ENCODE measurements at regions not wholly inside any gene's neighbourhood (a gene's known extent, or its start where the extent isn't known, plus 50 kb on each side); places are given as distances from the start of the nearest gene placed in this dataset.

DNA sequence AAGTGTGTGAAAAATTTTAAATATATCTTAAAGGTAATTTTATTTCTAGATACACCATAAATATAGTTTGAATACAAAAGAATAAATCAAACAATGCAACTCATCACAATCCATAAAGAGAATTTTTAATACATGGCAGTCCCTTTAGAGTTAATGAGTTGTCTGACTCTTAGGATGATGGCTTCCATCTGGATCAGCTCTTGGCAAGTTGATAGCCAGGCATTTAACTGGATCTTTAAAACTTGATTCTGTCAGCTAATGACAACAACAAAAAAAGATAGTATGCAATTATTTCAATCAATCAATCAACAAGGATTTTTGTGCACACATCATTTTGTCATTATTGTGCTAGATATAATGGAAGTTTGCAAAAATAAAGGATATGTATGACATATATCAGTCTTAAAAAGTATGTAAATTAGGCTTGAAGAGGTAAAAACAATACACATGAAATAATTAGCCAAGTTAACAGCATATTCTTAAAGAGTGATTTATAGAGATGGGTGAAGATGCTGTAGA is 174.9 kb upstream of the PCDH18 start:
- TF ChIP-seq POLR2A (IDR thresholded peaks at IDR 0.05; ENCODE audit: low read depth, low read length) (no peak), RFX5 (IDR thresholded peaks at IDR 0.05; ENCODE audit: low read depth, low read length) (no peak), CHD1 (IDR thresholded peaks at IDR 0.05; ENCODE audit: low read depth, low read length) (no peak), SMC3 (IDR thresholded peaks at IDR 0.05; ENCODE audit: low read depth, low read length) (no peak), RAD21 (IDR thresholded peaks at IDR 0.05; ENCODE audit: low read length) (no peak), NFE2L2 (IDR thresholded peaks at IDR 0.05; ENCODE audit: low read depth, low read length) (no peak)
- TF ChIP-seq, protein P1, sequence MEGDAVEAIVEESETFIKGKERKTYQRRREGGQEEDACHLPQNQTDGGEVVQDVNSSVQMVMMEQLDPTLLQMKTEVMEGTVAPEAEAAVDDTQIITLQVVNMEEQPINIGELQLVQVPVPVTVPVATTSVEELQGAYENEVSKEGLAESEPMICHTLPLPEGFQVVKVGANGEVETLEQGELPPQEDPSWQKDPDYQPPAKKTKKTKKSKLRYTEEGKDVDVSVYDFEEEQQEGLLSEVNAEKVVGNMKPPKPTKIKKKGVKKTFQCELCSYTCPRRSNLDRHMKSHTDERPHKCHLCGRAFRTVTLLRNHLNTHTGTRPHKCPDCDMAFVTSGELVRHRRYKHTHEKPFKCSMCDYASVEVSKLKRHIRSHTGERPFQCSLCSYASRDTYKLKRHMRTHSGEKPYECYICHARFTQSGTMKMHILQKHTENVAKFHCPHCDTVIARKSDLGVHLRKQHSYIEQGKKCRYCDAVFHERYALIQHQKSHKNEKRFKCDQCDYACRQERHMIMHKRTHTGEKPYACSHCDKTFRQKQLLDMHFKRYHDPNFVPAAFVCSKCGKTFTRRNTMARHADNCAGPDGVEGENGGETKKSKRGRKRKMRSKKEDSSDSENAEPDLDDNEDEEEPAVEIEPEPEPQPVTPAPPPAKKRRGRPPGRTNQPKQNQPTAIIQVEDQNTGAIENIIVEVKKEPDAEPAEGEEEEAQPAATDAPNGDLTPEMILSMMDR (conservative IDR thresholded peaks at IDR 0.05; ENCODE audit: low read depth, low read length), result no peak
- TF ChIP-seq, protein P2, sequence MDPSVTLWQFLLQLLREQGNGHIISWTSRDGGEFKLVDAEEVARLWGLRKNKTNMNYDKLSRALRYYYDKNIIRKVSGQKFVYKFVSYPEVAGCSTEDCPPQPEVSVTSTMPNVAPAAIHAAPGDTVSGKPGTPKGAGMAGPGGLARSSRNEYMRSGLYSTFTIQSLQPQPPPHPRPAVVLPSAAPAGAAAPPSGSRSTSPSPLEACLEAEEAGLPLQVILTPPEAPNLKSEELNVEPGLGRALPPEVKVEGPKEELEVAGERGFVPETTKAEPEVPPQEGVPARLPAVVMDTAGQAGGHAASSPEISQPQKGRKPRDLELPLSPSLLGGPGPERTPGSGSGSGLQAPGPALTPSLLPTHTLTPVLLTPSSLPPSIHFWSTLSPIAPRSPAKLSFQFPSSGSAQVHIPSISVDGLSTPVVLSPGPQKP (IDR thresholded peaks at IDR 0.05; ENCODE audit: borderline replicate concordance, low read depth, low read length), result no peak
- TF ChIP-seq, protein P3, sequence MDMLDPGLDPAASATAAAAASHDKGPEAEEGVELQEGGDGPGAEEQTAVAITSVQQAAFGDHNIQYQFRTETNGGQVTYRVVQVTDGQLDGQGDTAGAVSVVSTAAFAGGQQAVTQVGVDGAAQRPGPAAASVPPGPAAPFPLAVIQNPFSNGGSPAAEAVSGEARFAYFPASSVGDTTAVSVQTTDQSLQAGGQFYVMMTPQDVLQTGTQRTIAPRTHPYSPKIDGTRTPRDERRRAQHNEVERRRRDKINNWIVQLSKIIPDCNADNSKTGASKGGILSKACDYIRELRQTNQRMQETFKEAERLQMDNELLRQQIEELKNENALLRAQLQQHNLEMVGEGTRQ (IDR thresholded peaks at IDR 0.05; ENCODE audit: low read depth, low read length), result no peak

Data from IMR-90 (cell line).